ENCODE measurements at regions not wholly inside any gene's neighbourhood (a gene's known extent, or its start where the extent isn't known, plus 50 kb on each side); places are given as distances from the start of the nearest gene placed in this dataset.

- no peak for DNase-seq (ENCODE audit: extremely low spot score)
- Histone ChIP-seq H3K4me3 (ENCODE audit: low read depth, low read length) (no peak overlapping the region), H3K27ac (ENCODE audit: low read depth) (no peak overlapping the region), H3K36me3 (ENCODE audit: insufficient read depth) (no peaks in the 10 kb centered on the region), H3K4me1 (ENCODE audit: insufficient read depth) (no peaks in the 10 kb centered on the region)
- 67% methylated on average over 4 of the region's 4 CpGs for WGBS
Measured at GRCh38 chr6:10250655-10251220, 164.1 kb downstream of the TFAP2A start.

- no peak for DNase-seq (ENCODE audit: extremely low spot score)
- no peaks in the 10 kb centered on the region for H3K36me3 ChIP-seq (ENCODE audit: insufficient read depth)
- 45% methylated on average over 7 of the region's 7 CpGs for WGBS
- H3K4me1 ChIP-seq (ENCODE audit: insufficient read depth), result no peaks in the 10 kb centered on the region
- no peak overlapping the region for H3K27ac ChIP-seq (ENCODE audit: low read depth)
- no peak overlapping the region for H3K4me3 ChIP-seq (ENCODE audit: low read depth, low read length)
Measured at GRCh38 chr6:10248378-10248843, 166.5 kb downstream of the TFAP2A start.

GRCh38 chr6:10237298-10238038, 177.4 kb downstream of the TFAP2A start:
- H3K4me1 ChIP-seq (ENCODE audit: insufficient read depth), result no peaks in the 10 kb centered on the region
- WGBS, result 84% methylated on average over 10 of the region's 10 CpGs
- no peak overlapping the region for H3K4me3 ChIP-seq (ENCODE audit: low read depth, low read length)
- no peak overlapping the region for H3K27ac ChIP-seq (ENCODE audit: low read depth)
- H3K36me3 ChIP-seq (ENCODE audit: insufficient read depth), result no peaks in the 10 kb centered on the region
- DNase-seq (ENCODE audit: extremely low spot score), result no peak

GRCh38 chr6:10235344-10235743, 179.5 kb downstream of the TFAP2A start:
- Histone ChIP-seq H3K27ac (ENCODE audit: low read depth) (no peak overlapping the region), H3K4me3 (ENCODE audit: low read depth, low read length) (no peak overlapping the region), H3K4me1 (ENCODE audit: insufficient read depth) (no peaks in the 10 kb centered on the region), H3K36me3 (ENCODE audit: insufficient read depth) (no peaks in the 10 kb centered on the region)
- 37% methylated on average over 4 of the region's 4 CpGs for WGBS
- DNase-seq (ENCODE audit: extremely low spot score), result no peak

- no peak for DNase-seq (ENCODE audit: extremely low spot score)
Measured at GRCh38 chr6:10230531-10230930, 184.3 kb downstream of the TFAP2A start.

GRCh38 chr6:10223841-10224240, 191.0 kb downstream of the TFAP2A start:
- H3K4me3 ChIP-seq (ENCODE audit: low read depth, low read length), result no peak overlapping the region
- no peaks in the 10 kb centered on the region for H3K4me1 ChIP-seq (ENCODE audit: insufficient read depth)
- DNase-seq (ENCODE audit: extremely low spot score), result no peak
- WGBS, result 90% methylated on average over 4 of the region's 4 CpGs
- H3K36me3 ChIP-seq (ENCODE audit: insufficient read depth), result no peaks in the 10 kb centered on the region
- H3K27ac ChIP-seq (ENCODE audit: low read depth), result no peak overlapping the region

More at GRCh38 chr6:10230531-10230930, 184.3 kb downstream of the TFAP2A start:
- Histone ChIP-seq H3K36me3 (ENCODE audit: insufficient read depth) (no peaks in the 10 kb centered on the region), H3K4me3 (ENCODE audit: low read depth, low read length) (no peak overlapping the region), H3K4me1 (ENCODE audit: insufficient read depth) (no peaks in the 10 kb centered on the region), H3K27ac (ENCODE audit: low read depth) (no peak overlapping the region)

- no peak overlapping the region for H3K4me3 ChIP-seq (ENCODE audit: low read depth, low read length)
- DNase-seq (ENCODE audit: extremely low spot score), result no peak
- no peaks in the 10 kb centered on the region for H3K36me3 ChIP-seq (ENCODE audit: insufficient read depth)
- 26% methylated on average over 5 of the region's 5 CpGs for whole genome bisulfite sequencing
- no peak overlapping the region for H3K27ac ChIP-seq (ENCODE audit: low read depth)
- no peaks in the 10 kb centered on the region for H3K4me1 ChIP-seq (ENCODE audit: insufficient read depth)
Measured at GRCh38 chr6:10221178-10221577, 193.7 kb downstream of the TFAP2A start.

GRCh38 chr6:10219510-10219909, 195.4 kb downstream of the TFAP2A start:
- Histone ChIP-seq H3K4me3 (ENCODE audit: low read depth, low read length) (no peak overlapping the region), H3K27ac (ENCODE audit: low read depth) (no peak overlapping the region), H3K36me3 (ENCODE audit: insufficient read depth) (no peaks in the 10 kb centered on the region), H3K4me1 (ENCODE audit: insufficient read depth) (no peaks in the 10 kb centered on the region)
- WGBS, result 84% methylated on average over 2 of the region's 2 CpGs
- no peak for DNase-seq (ENCODE audit: extremely low spot score)

- 73% methylated on average over 5 of the region's 5 CpGs for WGBS
- Histone ChIP-seq H3K36me3 (ENCODE audit: insufficient read depth) (no peaks in the 10 kb centered on the region), H3K4me1 (ENCODE audit: insufficient read depth) (no peaks in the 10 kb centered on the region), H3K27ac (ENCODE audit: low read depth) (no peak overlapping the region), H3K4me3 (ENCODE audit: low read depth, low read length) (no peak overlapping the region)
- no peak for DNase-seq (ENCODE audit: extremely low spot score)
Measured at GRCh38 chr6:10217111-10217510, 197.8 kb downstream of the TFAP2A start.

GRCh38 chr6:10215326-10216110, 199.4 kb downstream of the TFAP2A start:
- no peak overlapping the region for H3K4me3 ChIP-seq (ENCODE audit: low read depth, low read length)
- WGBS, result 90% methylated on average over 7 of the region's 7 CpGs
- DNase-seq (ENCODE audit: extremely low spot score), result no peak

GRCh38 chr6:10210052-10210451, 204.8 kb downstream of the TFAP2A start:
- Histone ChIP-seq H3K27ac (ENCODE audit: low read depth) (no peak overlapping the region), H3K4me3 (ENCODE audit: low read depth, low read length) (no peak overlapping the region), H3K36me3 (ENCODE audit: insufficient read depth) (no peaks in the 10 kb centered on the region), H3K4me1 (ENCODE audit: insufficient read depth) (no peaks in the 10 kb centered on the region)
- 48% methylated on average over 2 of the region's 2 CpGs for WGBS
- DNase-seq (ENCODE audit: extremely low spot score), result no peak

More at GRCh38 chr6:10215326-10216110, 199.4 kb downstream of the TFAP2A start:
- Histone ChIP-seq H3K4me1 (ENCODE audit: insufficient read depth) (no peaks in the 10 kb centered on the region), H3K27ac (ENCODE audit: low read depth) (no peak overlapping the region), H3K36me3 (ENCODE audit: insufficient read depth) (no peaks in the 10 kb centered on the region)

- H3K4me3 ChIP-seq (ENCODE audit: low read depth, low read length), result no peak overlapping the region
- WGBS, result 49% methylated on average over 4 of the region's 4 CpGs
- DNase-seq (ENCODE audit: extremely low spot score), result no peak
- no peaks in the 10 kb centered on the region for H3K36me3 ChIP-seq (ENCODE audit: insufficient read depth)
- H3K27ac ChIP-seq (ENCODE audit: low read depth), result no peak overlapping the region
- H3K4me1 ChIP-seq (ENCODE audit: insufficient read depth), result no peaks in the 10 kb centered on the region
Measured at GRCh38 chr6:10205892-10206291, 209.0 kb downstream of the TFAP2A start.

GRCh38 chr6:10205120-10205519, 209.8 kb downstream of the TFAP2A start:
- Histone ChIP-seq H3K4me3 (ENCODE audit: low read depth, low read length) (no peak overlapping the region), H3K27ac (ENCODE audit: low read depth) (no peak overlapping the region), H3K36me3 (ENCODE audit: insufficient read depth) (no peaks in the 10 kb centered on the region), H3K4me1 (ENCODE audit: insufficient read depth) (no peaks in the 10 kb centered on the region)
- 49% methylated on average over 3 of the region's 3 CpGs for WGBS
- no peak for DNase-seq (ENCODE audit: extremely low spot score)

- Histone ChIP-seq H3K4me1 (ENCODE audit: insufficient read depth) (no peaks in the 10 kb centered on the region), H3K36me3 (ENCODE audit: insufficient read depth) (no peaks in the 10 kb centered on the region), H3K27ac (ENCODE audit: low read depth) (no peak overlapping the region), H3K4me3 (ENCODE audit: low read depth, low read length) (no peak overlapping the region)
- 60% methylated on average over 1 of the region's 1 CpG for WGBS
- no peak for DNase-seq (ENCODE audit: extremely low spot score)
Measured at GRCh38 chr6:10203651-10204050, 211.2 kb downstream of the TFAP2A start.
